ENCODE measurements at regions not wholly inside any gene's neighbourhood (a gene's known extent, or its start where the extent isn't known, plus 50 kb on each side); places are given as distances from the start of the nearest gene placed in this dataset.

GRCh38 chr1:194787001-194787400, 1600.6 kb upstream of the B3GALT2 start:
- TF ChIP-seq CTCF (IDR thresholded peaks at IDR 0.05; ENCODE audit: low read length) (no peak), EZH2 (IDR thresholded peaks at IDR 0.05; ENCODE audit: borderline replicate concordance, low read length) (no peak)
